Breast epithelium (tissue), 4 donors: ENCODE measurements at regions not wholly inside any gene's neighbourhood (a gene's known extent, or its start where the extent isn't known, plus 50 kb on each side); places are given as distances from the start of the nearest gene placed in this dataset.

Experiments
- DNase-seq, 2 donors: peaks; one replicate each; pipeline ENCODE4 v3.0.0-alpha.2; 2019; ENCODE audit warnings: low spot score in 2 of 2
- H3K27ac ChIP-seq, 2 donors: fragments of 200-600 bp; sonication (generic) in 1 of 2; one replicate each; pipeline ENCODE4 v1.5.1; 2016 to 2019; ENCODE audit warnings: mild to moderate bottlenecking in 1 of 2
- H3K27me3 ChIP-seq, 2 donors: fragments of 200-600 bp; sonication (generic) in 1 of 2; one replicate each; pipeline versions ENCODE4 v1.5.1 to v1.6.0; 2017 to 2019; ENCODE audit warnings: control low read depth in 1 of 2, mild to moderate bottlenecking in 1 of 2
- H3K36me3 ChIP-seq: fragments of 200-600 bp; one replicate; pipeline ENCODE4 v1.5.1; 2019
- H3K4me1 ChIP-seq, 2 donors: fragments of 200-600 bp; sonication (generic); one replicate each; pipeline ENCODE4 v1.5.1; 2016 to 2019; ENCODE audit warnings: control low read depth in 1 of 2
- H3K4me3 ChIP-seq, 3 donors: fragments of 200-600 bp; sonication (generic); 1 replicate in 2 of 3; 2 replicates in 1 of 3; pipeline ENCODE4 v1.5.1; 2016 to 2019; ENCODE audit warnings: mild to moderate bottlenecking in 3 of 3, moderate library complexity in 2 of 3
- H3K9me3 ChIP-seq, 2 donors: fragments of 200-600 bp; sonication (generic) in 1 of 2; one replicate each; pipeline ENCODE4 v1.5.1; 2016 to 2019; ENCODE audit warnings: control low read depth in 1 of 2
- CTCF ChIP-seq, 3 donors: fragments of 450-650 bp; IDR thresholded peaks; one replicate each; pipeline ENCODE4 v1.5.1; 2016 to 2017; ENCODE audit warnings: antibody characterized with exemption in 3 of 3, mild to moderate bottlenecking in 3 of 3, moderate library complexity in 3 of 3
- POLR2A ChIP-seq: fragments of 450-650 bp; IDR thresholded peaks from one replicate; pipeline ENCODE4 v1.6.1; 2016; ENCODE audit warnings: antibody characterized with exemption, mild to moderate bottlenecking, moderate library complexity
- POLR2AphosphoS5 ChIP-seq, 3 donors: sonication (generic); formaldehyde crosslinking; IDR thresholded peaks; one replicate each; pipeline ENCODE4 v1.6.1; 2017; ENCODE audit warnings: antibody characterized with exemption in 3 of 3
- intact Hi-C: fragments of 100-400 bp; cut with DNase I; formaldehyde crosslinking; loops from one replicate; pipeline ENCODE4 v1.15.1; 2023; ENCODE audit warnings: low total_unique reads

GRCh38 chr5:160969645-160970044, 117.6 kb upstream of the ATP10B start:
- no peak overlapping the region for H3K4me3 ChIP-seq
- H3K4me1 ChIP-seq = no peaks in the 10 kb centered on the region
- no peak for TF ChIP-seq POLR2A
- TF ChIP-seq CTCF (IDR thresholded peaks at IDR 0.05) = no peak
- TF ChIP-seq POLR2AphosphoS5 (IDR thresholded peaks at IDR 0.05) = no peak
- H3K36me3 ChIP-seq = no peaks in the 10 kb centered on the region
- H3K27me3 ChIP-seq = no peaks in the 10 kb centered on the region
- no peak for DNase-seq
- no peaks in the 10 kb centered on the region for H3K9me3 ChIP-seq
- intact Hi-C loops = no loop called here
- H3K27ac ChIP-seq = no peak overlapping the region

- no peak overlapping the region for H3K4me3 ChIP-seq
Observed at GRCh38 chr5:160968480-160968879, 116.5 kb upstream of the ATP10B start.

GRCh38 chr5:160966921-160967320, 114.9 kb upstream of the ATP10B start:
- Histone ChIP-seq H3K27ac (no peak overlapping the region), H3K4me3 (no peak overlapping the region), H3K4me1 (no peaks in the 10 kb centered on the region), H3K27me3 (no peaks in the 10 kb centered on the region), H3K9me3 (no peaks in the 10 kb centered on the region), H3K36me3 (no peaks in the 10 kb centered on the region)
- TF ChIP-seq POLR2AphosphoS5 (IDR thresholded peaks at IDR 0.05) (no peak), CTCF (IDR thresholded peaks at IDR 0.05) (no peak), POLR2A (no peak)
- DNase-seq = no peak
- intact Hi-C loops = no loop called here

More at GRCh38 chr5:160968480-160968879, 116.5 kb upstream of the ATP10B start:
- TF ChIP-seq POLR2A (no peak), CTCF (IDR thresholded peaks at IDR 0.05) (no peak), POLR2AphosphoS5 (IDR thresholded peaks at IDR 0.05) (no peak)
- DNase-seq = no peak
- no peaks in the 10 kb centered on the region for H3K9me3 ChIP-seq
- no peaks in the 10 kb centered on the region for H3K4me1 ChIP-seq
- intact Hi-C loops = no loop called here
- H3K36me3 ChIP-seq = no peaks in the 10 kb centered on the region
- H3K27ac ChIP-seq = no peak overlapping the region
- H3K27me3 ChIP-seq = no peaks in the 10 kb centered on the region

- Histone ChIP-seq H3K4me1 (no peaks in the 10 kb centered on the region), H3K27ac (no peak overlapping the region), H3K9me3 (no peaks in the 10 kb centered on the region), H3K36me3 (no peaks in the 10 kb centered on the region), H3K4me3 (no peak overlapping the region), H3K27me3 (no peaks in the 10 kb centered on the region)
- TF ChIP-seq CTCF (IDR thresholded peaks at IDR 0.05) (no peak), POLR2A (no peak), POLR2AphosphoS5 (IDR thresholded peaks at IDR 0.05) (no peak)
- DNase-seq = no peak
- intact Hi-C loops = no loop called here
Observed at GRCh38 chr5:160961761-160962160, 109.8 kb upstream of the ATP10B start.

- H3K4me3 ChIP-seq = no peak overlapping the region
- H3K9me3 ChIP-seq = no peaks in the 10 kb centered on the region
- H3K36me3 ChIP-seq = no peaks in the 10 kb centered on the region
- H3K27ac ChIP-seq = no peak overlapping the region
- intact Hi-C loops = no loop called here
- no peaks in the 10 kb centered on the region for H3K4me1 ChIP-seq
- H3K27me3 ChIP-seq = no peaks in the 10 kb centered on the region
- DNase-seq = no peak
- TF ChIP-seq CTCF (IDR thresholded peaks at IDR 0.05) (no peak), POLR2AphosphoS5 (IDR thresholded peaks at IDR 0.05) (no peak), POLR2A (no peak)
Observed at GRCh38 chr5:160961038-160961437, 109.0 kb upstream of the ATP10B start.
